IMR-90 (cell line): ENCODE measurements at regions not wholly inside any gene's neighbourhood (a gene's known extent, or its start where the extent isn't known, plus 50 kb on each side); places are given as distances from the start of the nearest gene placed in this dataset.

Source experiments
- ATAC-seq: fragments of 200-7000 bp; cut with Tn5 transposase; 2 replicates; pipeline ENCODE4 v1.9.1; 2020; ENCODE audit warnings: low read depth, mild to moderate bottlenecking, moderate library complexity
- BruUV-seq: library from RNA; stranded (reverse); fragments of 400-500 nt; replicated peaks from 2 replicates; lab custom pipeline; 2021; lab: Mats Ljungman, UMichigan
- CTCF ChIA-PET: fragments of 300-600 bp; formaldehyde crosslinking; extraction: SDS; loops from one replicate; lab custom pipeline; 2021; ENCODE audit warnings: antibody characterized with exemption; lab: Yijun Ruan, JAX
- POLR2A ChIA-PET: fragments of 300-600 bp; sonication (Branson Sonifier 250); formaldehyde crosslinking; loops from one replicate; lab custom pipeline; 2022; ENCODE audit warnings: antibody characterized with exemption; ENCODE audit not compliant: unreplicated experiment; lab: Charles Lee
- DNase-seq: peaks from one replicate; pipeline ENCODE4 v3.0.0; 2013
- H2AFZ ChIP-seq: replicated peaks from 2 replicates; pipeline ENCODE3; 2013; ENCODE audit warnings: low read length, mild to moderate bottlenecking; ENCODE audit not compliant: poor library complexity
- H2AK5ac ChIP-seq: 2 replicates; pipeline ENCODE4 v1.6.1; 2013; ENCODE audit warnings: low read depth, low read length, inconsistent platforms
- H2AK9ac ChIP-seq: replicated peaks from 2 replicates; pipeline ENCODE3; 2013; ENCODE audit warnings: mild to moderate bottlenecking, low read depth, low read length, moderate library complexity; ENCODE audit not compliant: poor library complexity
- H2BK120ac ChIP-seq: 2 replicates; pipeline ENCODE4 v1.6.1; 2013; ENCODE audit warnings: low read depth, low read length, inconsistent platforms
- H2BK15ac ChIP-seq: 3 replicates; pipeline ENCODE4 v1.6.1; 2013; ENCODE audit warnings: low read depth, low read length, inconsistent platforms
- H2BK20ac ChIP-seq: 2 replicates; pipeline ENCODE4 v1.6.1; 2013; ENCODE audit warnings: low read depth, mild to moderate bottlenecking, inconsistent platforms, low read length, moderate library complexity
- H2BK5ac ChIP-seq: 2 replicates; pipeline ENCODE4 v1.6.1; 2013; ENCODE audit warnings: mild to moderate bottlenecking, low read depth, low read length, inconsistent platforms; ENCODE audit not compliant: poor library complexity, severe bottlenecking
- H3K14ac ChIP-seq: replicated peaks from 2 replicates; pipeline ENCODE4 v1.6.1; 2013; ENCODE audit warnings: low read depth, low read length, inconsistent platforms
- H3K18ac ChIP-seq: 2 replicates; pipeline ENCODE4 v1.6.1; 2013; ENCODE audit warnings: low read depth, low read length, control low read depth
- H3K23ac ChIP-seq: 2 replicates; pipeline ENCODE4 v1.6.1; 2013; ENCODE audit warnings: low read depth, low read length, inconsistent platforms
- H3K27ac ChIP-seq: 2 replicates; pipeline ENCODE4 v1.5.1; 2013; ENCODE audit warnings: mild to moderate bottlenecking, control low read depth, low read length; ENCODE audit not compliant: insufficient read depth
- H3K27me3 ChIP-seq: 2 replicates; pipeline ENCODE4 v1.6.1; 2013; ENCODE audit warnings: low read length; ENCODE audit not compliant: control insufficient read depth, insufficient read depth
- H3K36me3 ChIP-seq: 2 replicates; pipeline ENCODE4 v1.6.1; 2013; ENCODE audit warnings: low read length, mixed read lengths; ENCODE audit not compliant: control insufficient read depth, insufficient read depth
- H3K4ac ChIP-seq: 2 replicates; pipeline ENCODE4 v1.6.1; 2013; ENCODE audit warnings: low read depth, low read length, inconsistent platforms
- H3K4me1 ChIP-seq: 2 replicates; pipeline ENCODE4 v1.6.1; 2013; ENCODE audit warnings: low read length, mixed read lengths; ENCODE audit not compliant: control insufficient read depth, insufficient read depth
- H3K4me2 ChIP-seq: 2 replicates; pipeline ENCODE4 v1.6.1; 2013; ENCODE audit warnings: low read depth, mild to moderate bottlenecking, control low read depth, low read length, moderate library complexity
- H3K4me3 ChIP-seq: 2 replicates; pipeline ENCODE4 v1.5.1; 2013; ENCODE audit warnings: low read depth, mild to moderate bottlenecking, control low read depth, low read length, moderate library complexity; ENCODE audit not compliant: insufficient read depth
- H3K56ac ChIP-seq: 2 replicates; pipeline ENCODE4 v1.6.1; 2013; ENCODE audit warnings: low read length, inconsistent platforms; ENCODE audit not compliant: insufficient read depth; ENCODE audit errors: extremely low read depth
- H3K79me1 ChIP-seq, 2 experiments: 2 replicates each; pipeline ENCODE4 v1.6.1; 2013; ENCODE audit warnings: low read length in 2 of 2, inconsistent platforms in 1 of 2, low read depth in 1 of 2
- H3K9ac ChIP-seq: 2 replicates; pipeline ENCODE4 v1.6.1; 2013; ENCODE audit warnings: low read depth, low read length, control low read depth
- H3K9me1 ChIP-seq: 2 replicates; pipeline ENCODE4 v1.6.1; 2013; ENCODE audit warnings: low read length, inconsistent platforms; ENCODE audit not compliant: insufficient read depth
- H3K9me3 ChIP-seq: 2 replicates; pipeline ENCODE4 v1.6.1; 2013; ENCODE audit warnings: low read length; ENCODE audit not compliant: control insufficient read depth, insufficient read depth
- H4K20me1 ChIP-seq: 2 replicates; pipeline ENCODE4 v1.6.1; 2013; ENCODE audit warnings: low read length, inconsistent platforms; ENCODE audit not compliant: insufficient read depth
- H4K5ac ChIP-seq: 2 replicates; pipeline ENCODE4 v1.6.1; 2013; ENCODE audit warnings: mild to moderate bottlenecking, low read depth, low read length, control low read depth
- H4K8ac ChIP-seq, 2 experiments: 2 replicates each; pipeline ENCODE4 v1.6.1; 2013; ENCODE audit warnings: low read depth in 2 of 2, low read length in 2 of 2, control low read depth in 1 of 2, inconsistent platforms in 1 of 2
- H4K91ac ChIP-seq: 2 replicates; pipeline ENCODE4 v1.6.1; 2013; ENCODE audit warnings: low read depth, low read length, inconsistent platforms; ENCODE audit not compliant: insufficient read depth
- CEBPB ChIP-seq: IDR thresholded peaks from 2 replicates; pipeline ENCODE4 v1.6.1; 2012; ENCODE audit warnings: low read depth, low read length, improper control_type of control experiment
- SMC3 ChIP-seq: fragments of 150-350 bp; IDR thresholded peaks from 2 replicates; pipeline ENCODE4 v1.6.1; 2016; ENCODE audit warnings: low read depth, mild to moderate bottlenecking, antibody characterized with exemption, low read length, moderate library complexity
- WGBS, 2 experiments: methylation state at CpG; one replicate each; pipeline versions ENCODE4 v1.1.5 to v1.1.7; 2013; ENCODE audit warnings: missing lambda C conversion rate in 2 of 2; ENCODE audit not compliant: insufficient read length in 1 of 2; ENCODE audit errors: extremely low coverage in 2 of 2; 5-methylcytosine and 5-hydroxymethylcytosine counted together
- dilution Hi-C: fragments of 300-500 bp; cut with HindIII; formaldehyde crosslinking; loops from one replicate; pipeline ENCODE4 v1.14.3; 2018; ENCODE audit warnings: low sequenced_read_pairs; ENCODE audit not compliant: unreplicated experiment
- in situ Hi-C: fragments of 300-500 bp; cut with MboI; formaldehyde crosslinking; loops from 3 replicates; pipeline ENCODE4 v1.14.3; 2019; ENCODE audit warnings: low sequenced_read_pairs, inconsistent platforms, mixed read lengths
- intact Hi-C: fragments of 100-400 bp; cut with micrococcal nuclease; formaldehyde crosslinking; loops from 2 replicates; pipeline ENCODE4 v1.10.0; 2022

DNA sequence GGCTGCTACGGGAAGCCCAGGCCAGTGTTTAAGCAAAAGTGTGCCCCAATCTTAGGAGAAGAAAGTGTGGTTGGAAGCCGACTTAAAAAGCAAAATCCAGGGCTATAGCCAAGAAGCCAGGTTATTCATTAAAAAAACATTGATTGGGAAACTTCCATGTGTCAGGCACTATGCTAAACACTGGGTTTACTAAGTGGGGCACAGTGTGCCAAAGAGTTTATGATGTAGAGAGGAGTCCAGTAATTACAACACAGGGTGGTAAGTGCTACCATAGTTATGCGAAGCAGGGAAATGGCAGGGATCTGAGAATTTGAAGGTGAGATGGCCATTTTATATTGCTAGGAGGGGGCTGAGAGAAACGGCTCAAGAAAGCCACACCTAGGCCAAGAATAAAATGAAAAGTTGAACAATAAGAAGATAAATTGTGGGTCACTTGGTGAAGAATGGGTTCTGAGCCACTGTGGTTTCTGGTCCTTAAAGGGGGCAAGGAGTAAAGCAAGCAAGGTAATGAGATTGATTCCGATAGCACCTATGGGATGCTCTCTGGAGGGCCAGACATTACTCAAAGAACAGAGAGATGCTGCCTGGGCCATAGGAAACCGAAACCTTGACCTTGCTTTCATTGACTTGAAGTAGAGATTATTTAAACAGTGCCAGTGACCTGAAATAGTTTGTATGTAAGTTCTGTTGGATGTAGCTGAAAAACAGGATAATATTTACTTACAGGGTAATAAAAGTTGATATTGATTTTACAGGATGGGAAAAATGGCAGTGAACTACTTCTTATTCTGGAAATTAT is 177.8 kb downstream of the GIPC2 start:
- Histone ChIP-seq H3K27me3 (no peaks in the 10 kb centered on the region), H3K4me3 (no peak overlapping the region), H4K91ac (no peak overlapping the region), H2BK20ac (no peak overlapping the region), H2AK5ac (no peak overlapping the region), H3K4ac (no peak overlapping the region), H3K27ac (no peak overlapping the region), H4K5ac (no peak overlapping the region), H2BK5ac (no peak overlapping the region), H2AK9ac (no peak overlapping the region), H3K9me1 (0 out of 2 replicates have a peak, but pooled peaks cover 2% of the 10 kb centered on the region), H2AFZ (no peak overlapping the region), H3K9me3 (peaks cover 3% of the 10 kb centered on the region), H2BK120ac (no peak overlapping the region; the same call in 1 of the 2 replicates), H3K18ac (no peak overlapping the region), H4K8ac (no peak overlapping the region), H3K9ac (no peak overlapping the region), H3K4me1 (peaks cover 8% of the 10 kb centered on the region), H3K14ac (no peak overlapping the region), H3K4me2 (no peak overlapping the region), H3K36me3 (no peaks in the 10 kb centered on the region), H2BK15ac (no peak overlapping the region), H3K56ac (no peak overlapping the region), H3K79me1 (no peaks in the 10 kb centered on the region), H4K20me1 (no peaks in the 10 kb centered on the region), H3K23ac (no peak overlapping the region)
- peak; percentile 57 for ATAC-seq
- dilution Hi-C loops (no loop called here), intact Hi-C loops (loop anchor here (10.0 kb wide), 1 partner anchor 131 kb away; no protein-coding TSS in a partner anchor), in situ Hi-C loops (no loop called here)
- peak; percentile 64 for DNase-seq
- BruUV-seq = no TSS peak
- no peak for TF ChIP-seq SMC3
- peak; percentile 64 for TF ChIP-seq CEBPB
- ChIA-PET CTCF (no interaction called here), POLR2A (no interaction called here)
- 89% methylated on average over 4 of the region's 6 CpGs; no CpG with 5 or more reads in 1 of the 2 experiments for WGBS, 2 experiments
